ENCODE measurements at regions not wholly inside any gene's neighbourhood (a gene's known extent, or its start where the extent isn't known, plus 50 kb on each side); places are given as distances from the start of the nearest gene placed in this dataset.

DNA sequence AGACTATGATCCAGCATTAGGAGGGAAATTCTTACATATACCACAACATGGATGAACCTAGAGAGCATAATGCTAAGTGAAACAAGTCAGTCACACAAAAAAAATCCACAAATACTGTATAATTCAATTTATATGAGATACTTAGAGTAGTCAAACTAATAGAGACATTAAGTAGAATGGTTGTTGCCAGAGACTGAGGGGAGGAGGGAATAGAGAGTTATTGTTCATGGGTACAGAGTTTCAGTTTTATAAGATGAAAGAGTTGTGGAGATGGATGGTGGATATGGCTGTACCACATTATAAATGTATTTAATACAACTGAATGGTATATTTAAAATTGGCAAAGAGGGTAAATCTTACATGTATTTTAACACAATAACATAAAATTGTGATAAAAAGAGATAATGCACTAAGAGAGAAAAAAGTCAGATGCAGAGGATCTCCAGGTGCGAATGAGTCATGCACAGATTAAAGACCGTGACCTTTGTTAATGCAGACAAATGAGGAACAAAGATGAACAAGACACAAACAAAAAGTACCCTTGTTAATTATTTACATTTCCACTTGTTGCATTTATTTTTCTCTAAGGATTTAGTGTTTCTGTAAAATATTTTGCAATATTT is 541.7 kb upstream of the MEX3C start:
- Histone ChIP-seq H3K4me2 (no peak overlapping the region), H3K9me3 (replicated peaks in 1 of 11) (peaks cover 0 to 9% (median 6%) of the 10 kb centered on the region in 11 experiments; a peak in 11 of 22 replicates), H3K4me3 (no peak overlapping the region), H3K4me1 (peaks cover 0 to 4% (median 0%) of the 10 kb centered on the region in 10 experiments; a peak in 1 of 20 replicates), H3K27me3 (no peaks in the 10 kb centered on the region), H3K9ac (no peak overlapping the region), H3K36me3 (no peaks in the 10 kb centered on the region), H3K27ac (no peak overlapping the region), H4K20me1 (no peaks in the 10 kb centered on the region)
- TF ChIP-seq Cebpa-rat (IDR thresholded peaks at IDR 0.05), result no peak

DNA sequence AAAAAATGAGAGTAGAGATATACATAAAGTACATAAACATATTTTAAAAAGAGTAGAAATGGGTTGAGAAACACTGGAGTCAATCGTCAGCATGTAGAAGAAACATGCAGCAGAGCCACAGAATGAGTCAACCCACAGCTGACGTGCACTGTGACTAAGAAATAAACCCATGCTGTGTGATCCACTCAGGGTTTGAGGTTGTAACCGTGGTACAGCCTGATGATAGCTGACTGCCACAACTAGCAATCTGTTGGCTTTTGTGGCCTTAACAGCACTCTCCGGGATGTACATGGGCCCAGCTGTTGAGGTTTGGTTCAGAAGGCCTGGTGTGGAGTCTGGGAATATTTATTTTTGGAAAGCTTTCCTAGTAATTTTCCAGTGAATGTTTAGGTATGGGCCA is 554.4 kb upstream of the MEX3C start:
- H3K4me2 ChIP-seq, result no peak overlapping the region
- TF ChIP-seq Cebpa-rat (IDR thresholded peaks at IDR 0.05), result no peak
- H3K27me3 ChIP-seq, result no peaks in the 10 kb centered on the region
- H3K9me3 ChIP-seq (replicated peaks in 1 of 11), result no peaks in the 10 kb centered on the region
- no peaks in the 10 kb centered on the region; a peak in 1 of 20 replicates for H3K4me1 ChIP-seq
- H3K4me3 ChIP-seq, result no peak overlapping the region
- H4K20me1 ChIP-seq, result no peaks in the 10 kb centered on the region
- H3K36me3 ChIP-seq, result no peaks in the 10 kb centered on the region
- H3K9ac ChIP-seq, result no peak overlapping the region
- H3K27ac ChIP-seq, result no peak overlapping the region

DNA sequence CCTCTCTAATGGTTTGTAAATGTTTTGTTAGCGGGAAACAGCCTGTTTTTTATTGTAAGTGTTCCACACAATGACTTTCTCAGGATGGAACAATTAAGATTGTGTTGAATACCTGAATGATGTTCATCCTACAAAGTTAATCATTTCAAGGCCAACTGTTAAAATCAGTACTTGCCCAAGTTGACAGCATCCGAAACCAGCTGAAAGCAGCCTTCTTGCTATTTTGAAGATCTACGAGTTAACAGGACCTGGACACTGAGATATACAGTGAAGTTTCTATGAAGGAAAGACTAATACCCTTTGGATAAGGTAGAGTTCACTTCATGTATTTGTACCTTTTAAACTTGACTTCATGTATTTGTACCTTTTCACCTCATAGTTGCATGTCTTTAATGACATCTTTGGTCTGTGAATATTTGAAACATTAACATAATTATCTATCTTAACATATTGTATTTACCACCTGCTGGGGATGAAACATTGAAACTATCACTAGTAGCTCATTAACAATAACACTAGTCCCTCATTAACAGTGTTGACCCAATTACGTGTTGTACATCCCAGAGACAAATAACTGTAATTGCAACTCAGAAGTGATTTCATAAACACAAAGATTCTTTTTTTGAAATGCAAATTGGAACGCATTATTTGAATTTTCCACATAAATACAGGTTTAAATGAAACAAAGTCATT is 556.0 kb upstream of the MEX3C start:
- no peak overlapping the region for H3K4me2 ChIP-seq
- H3K36me3 ChIP-seq, result no peaks in the 10 kb centered on the region
- H3K4me1 ChIP-seq, result no peaks in the 10 kb centered on the region
- H4K20me1 ChIP-seq, result no peaks in the 10 kb centered on the region
- no peaks in the 10 kb centered on the region for H3K27me3 ChIP-seq
- H3K9me3 ChIP-seq (replicated peaks in 1 of 11), result no peaks in the 10 kb centered on the region
- H3K4me3 ChIP-seq, result no peak overlapping the region
- TF ChIP-seq Cebpa-rat (IDR thresholded peaks at IDR 0.05), result no peak
- no peak overlapping the region for H3K9ac ChIP-seq
- no peak overlapping the region for H3K27ac ChIP-seq

DNA sequence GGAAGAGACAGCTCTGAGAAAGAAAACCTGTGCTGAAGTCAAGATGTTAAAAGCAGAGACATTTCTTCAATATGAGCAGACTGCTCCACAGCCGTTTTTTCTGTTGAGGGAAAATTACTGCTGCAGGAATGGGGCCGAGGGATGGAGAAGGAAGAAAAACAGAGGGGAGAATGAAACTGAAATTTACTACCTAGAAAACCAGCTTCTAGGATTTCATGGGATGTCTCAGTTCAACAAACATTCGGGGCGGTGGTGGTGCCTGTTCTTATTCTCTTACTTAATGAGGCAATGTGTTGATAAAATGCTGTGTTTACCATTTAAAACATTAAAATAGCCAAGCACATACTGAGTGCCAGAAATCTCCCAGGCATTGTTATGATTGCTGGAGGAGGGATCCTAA is 557.1 kb upstream of the MEX3C start:
- Histone ChIP-seq H3K4me3 (no peak overlapping the region), H3K27ac (no peak overlapping the region), H3K4me1 (no peaks in the 10 kb centered on the region), H3K27me3 (no peaks in the 10 kb centered on the region), H4K20me1 (no peaks in the 10 kb centered on the region), H3K36me3 (no peaks in the 10 kb centered on the region), H3K9me3 (replicated peaks in 1 of 11) (no peaks in the 10 kb centered on the region), H3K4me2 (no peak overlapping the region), H3K9ac (no peak overlapping the region)
- no peak for TF ChIP-seq Cebpa-rat (IDR thresholded peaks at IDR 0.05)

DNA sequence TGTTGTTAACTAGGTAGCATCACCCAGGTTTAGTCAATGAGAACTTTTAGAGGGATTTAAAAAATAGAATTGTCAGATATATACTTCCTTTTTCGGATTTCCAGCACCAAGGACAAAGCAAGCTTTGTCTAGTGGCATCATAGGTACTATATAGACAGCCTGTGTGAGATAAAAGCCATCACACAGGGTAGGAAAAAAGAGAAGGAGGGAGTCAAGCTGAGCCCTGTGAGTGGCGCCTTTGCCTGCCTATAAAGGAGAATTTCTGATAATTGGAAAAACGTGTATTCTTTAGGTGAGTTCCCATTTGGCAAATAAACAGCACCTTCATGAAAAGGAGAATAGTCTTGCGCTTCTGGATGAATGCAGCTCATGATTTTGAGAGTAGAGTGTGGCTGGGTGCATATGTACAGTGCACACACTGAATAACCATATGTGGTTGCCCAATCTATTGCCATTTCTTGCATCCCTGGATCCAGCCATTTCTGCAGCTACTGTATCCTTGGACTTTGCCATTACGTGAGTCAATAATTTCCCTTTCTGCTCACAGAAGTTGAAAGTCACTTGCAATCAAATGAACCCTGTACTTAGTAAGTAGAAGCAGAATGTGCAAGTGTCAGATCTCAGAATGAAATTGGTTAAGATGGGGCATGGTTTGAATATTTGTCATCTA is 559.9 kb upstream of the MEX3C start:
- no peak overlapping the region for H3K4me2 ChIP-seq
- TF ChIP-seq Cebpa-rat (IDR thresholded peaks at IDR 0.05), result no peak
- H3K4me1 ChIP-seq, result no peaks in the 10 kb centered on the region
- H3K27me3 ChIP-seq, result no peaks in the 10 kb centered on the region
- H3K9ac ChIP-seq, result no peak overlapping the region
- no peaks in the 10 kb centered on the region for H3K9me3 ChIP-seq (replicated peaks in 1 of 11)
- no peaks in the 10 kb centered on the region for H3K36me3 ChIP-seq
- no peaks in the 10 kb centered on the region for H4K20me1 ChIP-seq
- no peak overlapping the region for H3K4me3 ChIP-seq
- H3K27ac ChIP-seq, result no peak overlapping the region

DNA sequence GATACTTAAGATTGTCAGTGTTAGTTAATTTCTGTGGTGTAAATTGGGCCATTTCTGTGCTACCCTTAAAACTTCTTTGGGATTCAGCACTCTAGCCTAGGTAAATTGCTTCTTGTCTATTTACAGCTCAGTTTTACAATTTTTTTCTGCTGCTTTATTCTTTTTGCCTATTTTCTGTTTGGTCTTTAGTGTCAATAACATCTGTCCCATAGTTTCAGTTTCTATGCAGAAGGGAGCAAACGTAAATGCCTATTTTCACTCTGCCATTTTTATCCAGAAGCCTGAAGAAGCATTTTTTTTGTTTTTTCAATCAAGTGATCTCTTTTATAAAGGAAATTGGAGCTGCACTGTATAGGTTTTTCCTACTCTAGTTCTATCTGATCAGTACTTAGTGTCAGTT is 564.9 kb upstream of the MEX3C start:
- Histone ChIP-seq H3K4me2 (no peak overlapping the region), H4K20me1 (no peaks in the 10 kb centered on the region), H3K27ac (no peak overlapping the region), H3K4me1 (no peaks in the 10 kb centered on the region), H3K27me3 (no peaks in the 10 kb centered on the region), H3K4me3 (no peak overlapping the region), H3K36me3 (no peaks in the 10 kb centered on the region), H3K9me3 (replicated peaks in 1 of 11) (no peaks in the 10 kb centered on the region), H3K9ac (no peak overlapping the region)
- no peak for TF ChIP-seq Cebpa-rat (IDR thresholded peaks at IDR 0.05)

DNA sequence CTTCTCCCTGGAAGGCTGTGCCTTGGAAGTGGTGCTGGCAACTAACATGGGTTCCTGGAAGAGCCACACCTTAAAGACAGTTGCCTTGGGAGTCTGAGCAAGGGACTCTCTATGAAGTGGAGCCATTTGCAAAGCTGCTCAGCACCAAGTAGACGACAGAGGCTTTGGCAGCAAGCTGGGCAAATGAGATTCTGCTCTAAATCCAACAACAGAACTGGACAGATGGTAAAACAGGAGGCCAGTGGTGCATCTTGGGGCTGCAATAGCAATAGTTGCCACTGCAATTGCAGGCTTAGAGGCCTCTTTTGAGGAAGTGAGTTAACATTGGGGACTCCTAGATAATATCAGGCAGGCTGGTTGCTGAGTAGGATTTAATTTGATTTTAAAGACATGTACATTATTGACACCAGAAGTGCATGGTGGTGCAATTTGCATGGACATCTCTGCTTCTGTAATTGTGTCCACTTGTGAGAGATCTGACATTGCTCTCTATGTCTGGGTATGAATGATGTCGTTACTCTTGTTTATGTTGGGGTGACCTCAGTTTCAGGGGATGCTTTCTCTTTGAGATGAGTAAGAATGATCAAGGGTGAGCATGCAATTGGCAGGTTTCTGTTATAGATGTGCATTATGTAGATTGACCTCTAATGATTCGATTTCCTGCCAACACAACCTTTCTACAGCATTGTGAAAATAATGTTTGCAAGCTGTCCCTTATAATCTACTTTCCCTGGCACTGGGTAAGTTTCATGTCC is 568.3 kb upstream of the MEX3C start:
- Histone ChIP-seq H3K27ac (no peak overlapping the region), H3K9me3 (replicated peaks in 1 of 11) (no peaks in the 10 kb centered on the region), H3K4me1 (no peaks in the 10 kb centered on the region), H3K27me3 (no peaks in the 10 kb centered on the region), H4K20me1 (no peaks in the 10 kb centered on the region), H3K4me2 (no peak overlapping the region), H3K36me3 (no peaks in the 10 kb centered on the region), H3K9ac (no peak overlapping the region), H3K4me3 (no peak overlapping the region)
- no peak for TF ChIP-seq Cebpa-rat (IDR thresholded peaks at IDR 0.05)

DNA sequence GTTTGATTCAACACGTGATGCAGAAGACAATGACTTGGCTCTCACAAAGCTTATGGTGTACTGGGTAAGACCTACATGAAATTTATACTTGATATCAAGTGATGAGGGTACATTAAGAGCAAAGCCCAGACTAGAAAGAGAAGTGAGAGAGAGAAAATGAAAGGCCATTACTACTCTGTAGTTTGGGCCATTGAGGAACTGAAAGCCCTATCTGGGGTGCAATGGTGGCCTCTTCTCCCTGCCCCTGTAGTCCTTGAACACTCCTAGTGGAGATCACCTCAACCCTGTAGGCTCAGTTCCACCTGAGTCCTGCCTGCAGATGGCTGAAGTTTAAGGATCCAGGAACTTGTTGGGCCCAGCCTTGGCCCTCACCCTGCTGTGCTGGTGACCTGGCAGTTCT is 569.8 kb upstream of the MEX3C start:
- no peak overlapping the region for H3K9ac ChIP-seq
- H3K9me3 ChIP-seq (replicated peaks in 1 of 11), result no peaks in the 10 kb centered on the region
- no peaks in the 10 kb centered on the region for H4K20me1 ChIP-seq
- no peaks in the 10 kb centered on the region for H3K27me3 ChIP-seq
- TF ChIP-seq Cebpa-rat (IDR thresholded peaks at IDR 0.05), result no peak
- no peak overlapping the region for H3K4me3 ChIP-seq
- no peak overlapping the region for H3K4me2 ChIP-seq
- no peaks in the 10 kb centered on the region for H3K4me1 ChIP-seq
- no peaks in the 10 kb centered on the region for H3K36me3 ChIP-seq
- no peak overlapping the region for H3K27ac ChIP-seq

DNA sequence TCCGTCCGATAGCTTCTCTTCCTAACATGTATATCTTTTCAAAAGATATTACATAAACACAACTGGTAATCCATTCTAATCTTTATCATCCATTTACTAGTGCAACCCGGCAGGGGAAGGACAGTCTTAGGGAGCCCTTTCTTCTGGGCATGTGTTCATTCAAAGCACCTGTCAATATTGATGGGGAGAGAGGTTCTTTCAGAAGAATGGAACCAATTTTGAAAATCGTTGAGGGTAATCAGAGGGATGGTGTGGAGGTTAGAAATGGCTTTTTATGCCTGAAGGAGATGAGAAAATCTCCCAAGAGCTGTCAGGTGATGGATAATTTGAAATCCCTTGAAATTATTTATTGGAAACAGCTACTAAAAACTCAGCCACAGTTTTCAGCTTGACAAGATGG is 561.9 kb upstream of the DCC start:
- no peaks in the 10 kb centered on the region for H4K20me1 ChIP-seq
- H3K9ac ChIP-seq, result no peak overlapping the region
- H3K4me3 ChIP-seq, result no peak overlapping the region
- H3K36me3 ChIP-seq, result no peaks in the 10 kb centered on the region
- H3K9me3 ChIP-seq (replicated peaks in 1 of 11), result no peaks in the 10 kb centered on the region; a peak in 1 of 22 replicates
- H3K27ac ChIP-seq, result no peak overlapping the region
- H3K27me3 ChIP-seq, result no peaks in the 10 kb centered on the region
- no peaks in the 10 kb centered on the region for H3K4me1 ChIP-seq
- TF ChIP-seq Cebpa-rat (IDR thresholded peaks at IDR 0.05), result no peak
- no peak overlapping the region for H3K4me2 ChIP-seq
